HepG2 (cell line): ENCODE measurements at regions not wholly inside any gene's neighbourhood (a gene's known extent, or its start where the extent isn't known, plus 50 kb on each side); places are given as distances from the start of the nearest gene placed in this dataset.

Experiments
- RAD51 ChIP-seq: fragments of 450-650 bp; IDR thresholded peaks from 2 replicates; pipeline ENCODE4 v1.6.1; 2016; ENCODE audit warnings: borderline replicate concordance
- USF2 ChIP-seq, 2 experiments: sonication (generic) in 1 of 2; formaldehyde crosslinking in 1 of 2; IDR thresholded peaks; 2 replicates each; pipeline versions ENCODE4 v1.5.1 to v1.6.1; 2011 to 2020; ENCODE audit warnings: borderline replicate concordance in 1 of 2, low read depth in 1 of 2, low read length in 1 of 2, mild to moderate bottlenecking in 1 of 2, missing genetic modification reagents in 1 of 2, moderate library complexity in 1 of 2
- ZNF10 ChIP-seq: sonication (generic); formaldehyde crosslinking; IDR thresholded peaks from 2 replicates; pipeline ENCODE4 v1.4.0; 2020; ENCODE audit warnings: mild to moderate bottlenecking, low read depth, missing genetic modification reagents, borderline replicate concordance
- ZNF761 ChIP-seq: sonication (generic); formaldehyde crosslinking; conservative IDR thresholded peaks from 2 replicates; pipeline ENCODE4 v1.4.0; 2020; ENCODE audit warnings: mild to moderate bottlenecking, missing genetic modification reagents
- TF ChIP-seq, protein P1 (sequence below), 2 experiments: IDR thresholded peaks; 2 replicates each; pipeline ENCODE4 v1.6.1; 2011 to 2012; ENCODE audit warnings: low read length in 2 of 2, borderline replicate concordance in 1 of 2, low read depth in 1 of 2, mild to moderate bottlenecking in 1 of 2, moderate library complexity in 1 of 2

DNA sequence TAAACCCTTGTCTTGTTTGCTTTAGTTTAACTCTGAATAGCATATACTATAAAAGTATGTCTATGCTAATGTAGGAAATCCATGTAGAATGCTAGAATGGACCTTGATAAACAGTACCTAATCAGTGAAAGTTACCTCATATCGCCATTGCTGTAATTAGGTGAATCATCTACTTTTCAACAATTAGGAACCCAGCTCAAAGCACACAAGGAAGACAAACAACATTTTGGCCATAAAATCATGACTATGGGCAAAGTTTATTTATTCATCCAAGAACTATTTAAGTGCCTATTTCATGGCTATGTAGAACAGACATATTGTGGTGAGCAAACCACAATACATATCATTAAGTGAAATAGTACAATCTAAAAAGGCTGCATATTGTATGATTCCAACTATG, 1043.2 kb downstream of the BRINP3 start:
- no peak for TF ChIP-seq ZNF761 (CRISPR knock-in tag)
- TF ChIP-seq, protein P1, sequence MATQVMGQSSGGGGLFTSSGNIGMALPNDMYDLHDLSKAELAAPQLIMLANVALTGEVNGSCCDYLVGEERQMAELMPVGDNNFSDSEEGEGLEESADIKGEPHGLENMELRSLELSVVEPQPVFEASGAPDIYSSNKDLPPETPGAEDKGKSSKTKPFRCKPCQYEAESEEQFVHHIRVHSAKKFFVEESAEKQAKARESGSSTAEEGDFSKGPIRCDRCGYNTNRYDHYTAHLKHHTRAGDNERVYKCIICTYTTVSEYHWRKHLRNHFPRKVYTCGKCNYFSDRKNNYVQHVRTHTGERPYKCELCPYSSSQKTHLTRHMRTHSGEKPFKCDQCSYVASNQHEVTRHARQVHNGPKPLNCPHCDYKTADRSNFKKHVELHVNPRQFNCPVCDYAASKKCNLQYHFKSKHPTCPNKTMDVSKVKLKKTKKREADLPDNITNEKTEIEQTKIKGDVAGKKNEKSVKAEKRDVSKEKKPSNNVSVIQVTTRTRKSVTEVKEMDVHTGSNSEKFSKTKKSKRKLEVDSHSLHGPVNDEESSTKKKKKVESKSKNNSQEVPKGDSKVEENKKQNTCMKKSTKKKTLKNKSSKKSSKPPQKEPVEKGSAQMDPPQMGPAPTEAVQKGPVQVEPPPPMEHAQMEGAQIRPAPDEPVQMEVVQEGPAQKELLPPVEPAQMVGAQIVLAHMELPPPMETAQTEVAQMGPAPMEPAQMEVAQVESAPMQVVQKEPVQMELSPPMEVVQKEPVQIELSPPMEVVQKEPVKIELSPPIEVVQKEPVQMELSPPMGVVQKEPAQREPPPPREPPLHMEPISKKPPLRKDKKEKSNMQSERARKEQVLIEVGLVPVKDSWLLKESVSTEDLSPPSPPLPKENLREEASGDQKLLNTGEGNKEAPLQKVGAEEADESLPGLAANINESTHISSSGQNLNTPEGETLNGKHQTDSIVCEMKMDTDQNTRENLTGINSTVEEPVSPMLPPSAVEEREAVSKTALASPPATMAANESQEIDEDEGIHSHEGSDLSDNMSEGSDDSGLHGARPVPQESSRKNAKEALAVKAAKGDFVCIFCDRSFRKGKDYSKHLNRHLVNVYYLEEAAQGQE (IDR thresholded peaks at IDR 0.05; ENCODE audit: borderline replicate concordance in 1 of 2, low read depth in 1 of 2, low read length in 2 of 2): no peak
- TF ChIP-seq RAD51: no peak
- no peak for TF ChIP-seq ZNF10 (CRISPR knock-in tag)
- TF ChIP-seq USF2 (IDR thresholded peaks at IDR 0.05; ENCODE audit: low read depth, low read length): no peak
- TF ChIP-seq USF2 (CRISPR knock-in tag; IDR thresholded peaks at IDR 0.05; ENCODE audit: borderline replicate concordance): no peak
